Thyroid gland (tissue), 4 donors: ENCODE measurements at regions not wholly inside any gene's neighbourhood (a gene's known extent, or its start where the extent isn't known, plus 50 kb on each side); places are given as distances from the start of the nearest gene placed in this dataset.

Experiments used
- CTCF ChIP-seq, 6 experiments: fragments of 200-600 bp in 3 of 6; fragments of 450-650 bp in 3 of 6; sonication (generic) in 3 of 6; IDR thresholded peaks; one replicate each; pipeline ENCODE4 v1.5.1; 2016 to 2019; ENCODE audit warnings: antibody characterized with exemption in 6 of 6, mild to moderate bottlenecking in 2 of 6, inconsistent platforms in 1 of 6, moderate library complexity in 1 of 6
- POLR2A ChIP-seq, 2 donors: fragments of 450-650 bp; IDR thresholded peaks; one replicate each; pipeline ENCODE4 v1.6.1; 2017; ENCODE audit warnings: antibody characterized with exemption in 2 of 2, mild to moderate bottlenecking in 2 of 2, moderate library complexity in 1 of 2

DNA sequence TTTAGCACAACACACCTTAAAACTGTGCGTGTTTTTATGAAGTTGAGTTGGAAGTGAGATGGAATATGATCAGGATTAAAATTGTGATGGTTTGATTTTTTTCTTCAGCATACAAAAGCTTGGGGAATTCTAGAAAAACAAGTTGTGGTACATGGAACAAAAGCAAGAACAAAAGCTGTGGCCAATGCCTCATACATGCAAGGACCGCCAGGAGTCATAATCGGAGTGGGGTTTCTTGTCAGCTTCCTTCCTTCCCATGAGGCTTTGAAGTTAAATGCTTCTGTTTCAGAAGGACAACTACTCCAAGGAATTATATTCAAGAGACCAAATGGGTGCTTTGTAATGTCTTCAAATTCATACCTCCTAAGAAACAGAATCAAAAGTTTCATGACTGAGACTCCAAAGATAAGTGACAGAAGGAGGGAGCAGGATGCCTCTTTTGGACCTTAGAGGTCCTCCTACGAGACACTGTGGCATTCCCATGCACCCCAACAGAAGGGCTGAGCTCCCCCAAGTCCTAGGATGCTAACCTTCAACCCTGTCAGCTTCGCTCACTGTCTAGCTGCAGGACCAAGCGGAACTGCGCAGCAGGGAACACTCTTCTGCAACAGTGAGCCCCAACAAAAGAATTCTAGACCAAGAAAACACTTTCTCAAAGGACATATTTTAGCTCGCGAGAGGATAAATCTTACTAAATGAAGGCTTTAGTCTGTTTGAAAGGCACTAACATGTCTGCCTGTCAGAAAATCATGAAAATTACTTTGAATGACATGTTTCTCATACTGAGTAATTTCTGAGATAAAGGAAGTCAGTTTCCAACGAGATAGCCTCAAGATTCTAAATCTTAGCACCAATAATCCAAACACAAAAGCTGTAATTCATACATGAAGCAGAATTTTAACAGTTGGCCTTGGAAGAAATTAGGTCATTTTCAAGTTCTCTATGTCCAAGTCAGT is 108.5 kb upstream of the NHSL1 start:
- no peak for TF ChIP-seq CTCF (IDR thresholded peaks at IDR 0.05)
- no peak for TF ChIP-seq POLR2A (IDR thresholded peaks at IDR 0.05)
